ENCODE measurements at regions not wholly inside any gene's neighbourhood (a gene's known extent, or its start where the extent isn't known, plus 50 kb on each side); places are given as distances from the start of the nearest gene placed in this dataset.
A peak's percentile ranks its signal among the peaks of the same experiment; 100 is the strongest.

DNA sequence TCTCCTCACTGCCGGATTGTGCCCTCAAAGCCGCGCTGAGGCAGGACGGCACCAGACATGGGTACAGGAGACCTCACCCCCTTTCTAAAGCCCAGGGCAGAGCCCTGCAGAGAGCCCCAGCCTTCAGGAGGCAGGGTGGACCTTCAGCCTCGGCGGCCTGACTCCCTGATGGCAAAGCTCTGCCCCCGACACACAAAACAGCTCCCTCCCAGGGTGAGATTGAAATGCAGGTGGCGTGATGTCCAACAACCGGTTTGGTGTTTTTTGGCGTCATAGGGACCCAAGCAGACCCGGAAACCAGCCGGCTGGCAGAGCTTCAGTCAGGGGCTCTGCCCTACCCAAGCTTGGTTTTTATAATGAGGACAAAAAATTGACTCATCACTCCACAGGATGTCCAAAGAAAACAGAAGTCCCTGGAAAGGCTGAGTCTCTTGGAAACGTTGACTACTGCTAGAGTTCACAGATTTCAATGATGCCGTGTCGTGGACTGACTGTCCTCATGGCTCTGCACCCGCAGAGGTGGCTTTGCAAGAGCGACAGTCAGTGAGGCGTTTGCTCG is 275.2 kb upstream of the IRX1 start:
- no peaks in the 10 kb centered on the region for H3K4me1 ChIP-seq
- DNase-seq (ENCODE audit: low spot score in 2 of 2), result no peak
- no peak for TF ChIP-seq POLR2A (IDR thresholded peaks at IDR 0.05)
- TF ChIP-seq, protein P1, sequence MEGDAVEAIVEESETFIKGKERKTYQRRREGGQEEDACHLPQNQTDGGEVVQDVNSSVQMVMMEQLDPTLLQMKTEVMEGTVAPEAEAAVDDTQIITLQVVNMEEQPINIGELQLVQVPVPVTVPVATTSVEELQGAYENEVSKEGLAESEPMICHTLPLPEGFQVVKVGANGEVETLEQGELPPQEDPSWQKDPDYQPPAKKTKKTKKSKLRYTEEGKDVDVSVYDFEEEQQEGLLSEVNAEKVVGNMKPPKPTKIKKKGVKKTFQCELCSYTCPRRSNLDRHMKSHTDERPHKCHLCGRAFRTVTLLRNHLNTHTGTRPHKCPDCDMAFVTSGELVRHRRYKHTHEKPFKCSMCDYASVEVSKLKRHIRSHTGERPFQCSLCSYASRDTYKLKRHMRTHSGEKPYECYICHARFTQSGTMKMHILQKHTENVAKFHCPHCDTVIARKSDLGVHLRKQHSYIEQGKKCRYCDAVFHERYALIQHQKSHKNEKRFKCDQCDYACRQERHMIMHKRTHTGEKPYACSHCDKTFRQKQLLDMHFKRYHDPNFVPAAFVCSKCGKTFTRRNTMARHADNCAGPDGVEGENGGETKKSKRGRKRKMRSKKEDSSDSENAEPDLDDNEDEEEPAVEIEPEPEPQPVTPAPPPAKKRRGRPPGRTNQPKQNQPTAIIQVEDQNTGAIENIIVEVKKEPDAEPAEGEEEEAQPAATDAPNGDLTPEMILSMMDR (IDR thresholded peaks at IDR 0.05), result no peak
- TF ChIP-seq EP300 (IDR thresholded peaks at IDR 0.05), result no peak
- no peaks in the 10 kb centered on the region for H3K9me3 ChIP-seq
- H3K4me3 ChIP-seq, result no peak overlapping the region
- H3K27ac ChIP-seq, result no peak overlapping the region
- H3K27me3 ChIP-seq, result no peaks in the 10 kb centered on the region
- 72 to 77% methylated on average over 18 to 19 of the region's 19 CpGs for WGBS, 2 donors
- H3K36me3 ChIP-seq, result no peaks in the 10 kb centered on the region

DNA sequence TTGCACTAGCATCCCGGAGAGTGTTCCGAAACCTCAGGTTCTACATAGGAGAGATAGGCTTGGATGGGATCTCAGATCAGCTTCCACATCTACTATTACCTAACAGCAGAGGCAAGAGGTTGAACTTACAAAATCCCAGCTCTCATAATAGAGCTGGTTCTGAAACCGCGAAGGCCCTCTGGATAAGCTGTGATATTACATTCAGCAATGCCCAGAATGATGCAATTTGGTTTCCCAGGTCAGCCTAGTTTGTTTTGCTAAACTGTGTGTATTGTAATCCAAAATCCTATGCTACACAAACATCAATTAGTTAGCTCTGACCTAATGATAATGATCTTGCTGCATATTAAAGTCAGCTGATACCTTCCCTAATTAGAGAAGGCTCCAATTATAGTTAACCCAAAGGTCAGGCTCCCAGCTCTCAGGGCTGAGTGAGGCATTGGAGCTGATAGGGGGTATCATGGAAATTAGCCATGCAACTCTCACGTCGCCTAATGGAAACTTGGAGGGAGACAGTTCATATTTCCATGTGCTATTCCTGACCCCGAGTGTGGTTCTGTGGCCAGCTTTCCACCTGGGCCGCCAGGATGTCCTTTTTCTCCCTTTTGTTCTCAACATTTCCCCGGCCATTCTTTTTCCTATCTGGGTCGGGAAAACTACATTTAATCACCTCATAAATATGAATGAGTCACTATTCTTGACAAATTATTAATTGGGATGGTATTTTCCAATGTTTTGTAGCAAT is 278.4 kb upstream of the IRX1 start:
- 67 to 76% methylated on average over 10 of the region's 10 CpGs for WGBS, 2 donors
- H3K36me3 ChIP-seq, result no peaks in the 10 kb centered on the region
- DNase-seq (ENCODE audit: low spot score in 2 of 2), result no peak
- peaks cover 0 to 12% (median 0%) of the 10 kb centered on the region in 4 donors for H3K9me3 ChIP-seq
- no peak overlapping the region for H3K27ac ChIP-seq
- no peak overlapping the region for H3K4me3 ChIP-seq
- no peaks in the 10 kb centered on the region for H3K4me1 ChIP-seq
- no peaks in the 10 kb centered on the region for H3K27me3 ChIP-seq
- TF ChIP-seq POLR2A (IDR thresholded peaks at IDR 0.05) (no peak), EP300 (IDR thresholded peaks at IDR 0.05) (no peak)
- TF ChIP-seq, protein P1 (IDR thresholded peaks at IDR 0.05), result no peak

DNA sequence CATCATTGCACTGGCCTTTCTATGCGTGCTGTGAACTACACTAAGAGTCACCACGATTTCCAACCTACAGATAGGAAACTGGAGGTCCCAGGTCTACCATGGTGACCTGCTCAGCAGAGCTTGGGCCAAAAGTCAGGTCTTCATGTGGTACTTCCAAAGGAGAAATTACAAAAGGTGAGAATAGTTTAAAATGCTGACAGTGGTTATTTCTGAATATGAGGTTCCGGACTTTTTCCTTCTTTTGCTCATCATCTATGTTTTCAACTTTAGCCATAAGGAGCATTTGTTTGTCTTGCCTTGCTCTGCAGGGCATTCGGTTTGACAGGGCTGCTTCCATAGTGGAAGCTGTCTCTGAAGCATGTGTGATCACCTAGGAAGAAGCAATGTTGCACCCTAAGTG is 282.1 kb upstream of the IRX1 start:
- TF ChIP-seq, protein P1 (IDR thresholded peaks at IDR 0.05), result no peak
- TF ChIP-seq EP300 (IDR thresholded peaks at IDR 0.05), result no peak
- TF ChIP-seq POLR2A (IDR thresholded peaks at IDR 0.05), result no peak
- Histone ChIP-seq H3K4me3 (no peak overlapping the region), H3K27me3 (no peaks in the 10 kb centered on the region), H3K27ac (no peak overlapping the region), H3K9me3 (peaks cover 0 to 23% (median 0%) of the 10 kb centered on the region in 4 donors), H3K4me1 (no peaks in the 10 kb centered on the region), H3K36me3 (no peaks in the 10 kb centered on the region)
- DNase-seq (ENCODE audit: low spot score in 2 of 2), result no peak
- whole genome bisulfite sequencing, 2 donors, result 90 to 93% methylated on average over 4 of the region's 4 CpGs

DNA sequence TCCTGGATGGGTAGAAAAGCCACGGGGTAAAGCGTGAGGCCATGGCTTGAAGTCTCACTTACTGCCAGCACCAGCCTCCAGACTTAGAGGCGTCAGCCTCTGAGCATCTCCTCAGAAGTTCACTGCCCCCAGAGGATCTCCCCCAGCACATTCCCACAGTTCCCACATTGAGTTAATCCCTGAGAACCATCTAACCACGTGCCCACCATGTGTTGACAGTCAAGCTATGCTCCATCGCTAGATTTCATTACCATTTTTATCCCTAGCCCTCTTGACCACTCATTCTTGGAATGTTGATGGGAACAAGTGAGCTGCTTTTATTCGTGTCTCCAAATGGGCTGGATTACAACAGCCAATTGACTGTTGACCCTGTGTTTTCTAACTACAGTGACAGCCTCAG is 283.3 kb upstream of the IRX1 start:
- Histone ChIP-seq H3K9me3 (peaks cover 0 to 23% (median 0%) of the 10 kb centered on the region in 4 donors), H3K36me3 (no peaks in the 10 kb centered on the region), H3K27ac (peak overlapping the region in 2 of 4 donors; percentile 53 to 67), H3K27me3 (no peaks in the 10 kb centered on the region), H3K4me1 (no peaks in the 10 kb centered on the region), H3K4me3 (no peak overlapping the region)
- DNase-seq (ENCODE audit: low spot score in 2 of 2), result no peak
- WGBS, 2 donors, result 73 to 79% methylated on average over 6 of the region's 6 CpGs
- TF ChIP-seq EP300 (IDR thresholded peaks at IDR 0.05) (no peak), POLR2A (IDR thresholded peaks at IDR 0.05) (no peak)
- TF ChIP-seq, protein P1 (IDR thresholded peaks at IDR 0.05), result no peak

DNA sequence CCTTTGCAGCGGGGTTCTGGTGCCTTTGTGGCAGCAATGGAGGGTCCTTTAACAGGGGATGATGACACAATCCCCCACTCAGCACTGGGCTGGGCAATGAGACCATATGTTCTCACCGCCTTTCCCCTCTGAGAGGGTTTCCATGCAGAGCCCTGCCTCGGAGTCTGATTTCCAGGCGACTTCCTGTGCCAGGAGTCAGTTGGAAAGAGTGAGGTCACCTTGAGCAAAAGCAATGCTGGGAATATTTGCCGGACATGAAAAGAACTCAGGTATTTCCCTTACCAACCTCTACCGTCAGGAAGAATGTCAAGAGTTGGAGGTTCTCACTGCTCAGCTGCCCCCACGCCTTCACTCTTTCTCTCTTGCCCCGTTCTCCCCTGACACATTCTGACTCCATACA is 284.2 kb upstream of the IRX1 start:
- 75 to 84% methylated on average over 8 of the region's 8 CpGs for WGBS, 2 donors
- Histone ChIP-seq H3K27me3 (no peaks in the 10 kb centered on the region), H3K4me3 (no peak overlapping the region), H3K27ac (peak overlapping the region in 2 of 4 donors; percentile 53 to 67), H3K36me3 (no peaks in the 10 kb centered on the region), H3K9me3 (peaks cover 0 to 23% (median 0%) of the 10 kb centered on the region in 4 donors), H3K4me1 (no peaks in the 10 kb centered on the region)
- no peak for DNase-seq (ENCODE audit: low spot score in 2 of 2)
- no peak for TF ChIP-seq EP300 (IDR thresholded peaks at IDR 0.05)
- no peak for TF ChIP-seq POLR2A (IDR thresholded peaks at IDR 0.05)
- TF ChIP-seq, protein P1 (IDR thresholded peaks at IDR 0.05), result no peak

All from tibial nerve (tissue), 4 donors.